Type B pancreatic cell (in vitro differentiated cells): ENCODE measurements at regions not wholly inside any gene's neighbourhood (a gene's known extent, or its start where the extent isn't known, plus 50 kb on each side); places are given as distances from the start of the nearest gene placed in this dataset.

ENCODE experiments used
- DNase-seq: peaks from one replicate; pipeline ENCODE4 v3.0.0; 2021; ENCODE audit warnings: mixed read lengths; ENCODE audit not compliant: unreplicated experiment; ENCODE audit errors: extremely low spot score
- H3K27ac Mint-ChIP-seq: 2 replicates; pipeline ENCODE4 v1.8.0; 2021; ENCODE audit warnings: mild to moderate bottlenecking, mixed read lengths
- H3K27me3 Mint-ChIP-seq: 2 replicates; pipeline ENCODE4 v1.8.0; 2021; ENCODE audit warnings: mixed read lengths
- H3K36me3 Mint-ChIP-seq: 2 replicates; pipeline ENCODE4 v1.8.0; 2021; ENCODE audit warnings: mixed read lengths
- H3K4me1 Mint-ChIP-seq: one replicate; pipeline ENCODE4 v1.8.0; 2021; ENCODE audit warnings: mixed read lengths; ENCODE audit not compliant: unreplicated experiment
- H3K4me3 Mint-ChIP-seq: 2 replicates; pipeline ENCODE4 v1.8.0; 2021; ENCODE audit warnings: mild to moderate bottlenecking, mixed read lengths
- H3K9me3 Mint-ChIP-seq: 2 replicates; pipeline ENCODE4 v1.8.0; 2021; ENCODE audit warnings: mixed read lengths
- TF ChIP-seq, protein P1 (sequence below): fragments of 200-600 bp; sonication (generic); conservative IDR thresholded peaks from 2 replicates; pipeline ENCODE4 v1.5.0; 2021; ENCODE audit warnings: antibody characterized with exemption, mild to moderate bottlenecking

DNA sequence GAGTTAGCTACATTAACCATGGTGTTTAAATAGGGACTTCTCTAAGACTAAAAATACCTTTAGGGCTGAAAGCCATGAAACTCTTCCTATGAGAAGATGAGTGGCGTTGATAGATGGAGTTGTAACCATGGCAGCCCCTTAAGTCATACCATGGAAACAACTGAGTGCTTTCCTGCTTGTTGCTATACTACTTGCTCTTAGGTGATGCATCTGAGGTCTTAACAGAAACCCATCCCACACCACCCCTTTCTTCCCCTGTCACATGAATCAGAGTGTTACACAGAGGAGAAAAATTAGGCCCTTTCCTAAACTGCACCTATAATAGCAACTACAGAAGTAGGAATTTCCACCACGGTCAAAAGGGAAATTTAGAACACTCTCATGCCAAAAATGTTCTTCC lies 64.3 kb upstream of the ZC3H12C start:
- Mint-ChIP-seq H3K27me3 (no peaks in the 10 kb centered on the region), H3K4me3 (no peak overlapping the region), H3K36me3 (no peaks in the 10 kb centered on the region), H3K9me3 (no peaks in the 10 kb centered on the region), H3K4me1 (peaks cover 14% of the 10 kb centered on the region), H3K27ac (no peak overlapping the region)
- DNase-seq = no peak
- TF ChIP-seq, protein P1, sequence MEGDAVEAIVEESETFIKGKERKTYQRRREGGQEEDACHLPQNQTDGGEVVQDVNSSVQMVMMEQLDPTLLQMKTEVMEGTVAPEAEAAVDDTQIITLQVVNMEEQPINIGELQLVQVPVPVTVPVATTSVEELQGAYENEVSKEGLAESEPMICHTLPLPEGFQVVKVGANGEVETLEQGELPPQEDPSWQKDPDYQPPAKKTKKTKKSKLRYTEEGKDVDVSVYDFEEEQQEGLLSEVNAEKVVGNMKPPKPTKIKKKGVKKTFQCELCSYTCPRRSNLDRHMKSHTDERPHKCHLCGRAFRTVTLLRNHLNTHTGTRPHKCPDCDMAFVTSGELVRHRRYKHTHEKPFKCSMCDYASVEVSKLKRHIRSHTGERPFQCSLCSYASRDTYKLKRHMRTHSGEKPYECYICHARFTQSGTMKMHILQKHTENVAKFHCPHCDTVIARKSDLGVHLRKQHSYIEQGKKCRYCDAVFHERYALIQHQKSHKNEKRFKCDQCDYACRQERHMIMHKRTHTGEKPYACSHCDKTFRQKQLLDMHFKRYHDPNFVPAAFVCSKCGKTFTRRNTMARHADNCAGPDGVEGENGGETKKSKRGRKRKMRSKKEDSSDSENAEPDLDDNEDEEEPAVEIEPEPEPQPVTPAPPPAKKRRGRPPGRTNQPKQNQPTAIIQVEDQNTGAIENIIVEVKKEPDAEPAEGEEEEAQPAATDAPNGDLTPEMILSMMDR = no peak

- Mint-ChIP-seq H3K27me3 (no peaks in the 10 kb centered on the region), H3K9me3 (no peaks in the 10 kb centered on the region), H3K4me3 (no peak overlapping the region), H3K4me1 (peaks cover 14% of the 10 kb centered on the region), H3K27ac (no peak overlapping the region), H3K36me3 (no peaks in the 10 kb centered on the region)
- TF ChIP-seq, protein P1 = no peak
- DNase-seq = no peak
Measured at GRCh38 chr11:110029714-110030113, 63.5 kb upstream of the ZC3H12C start.

DNA sequence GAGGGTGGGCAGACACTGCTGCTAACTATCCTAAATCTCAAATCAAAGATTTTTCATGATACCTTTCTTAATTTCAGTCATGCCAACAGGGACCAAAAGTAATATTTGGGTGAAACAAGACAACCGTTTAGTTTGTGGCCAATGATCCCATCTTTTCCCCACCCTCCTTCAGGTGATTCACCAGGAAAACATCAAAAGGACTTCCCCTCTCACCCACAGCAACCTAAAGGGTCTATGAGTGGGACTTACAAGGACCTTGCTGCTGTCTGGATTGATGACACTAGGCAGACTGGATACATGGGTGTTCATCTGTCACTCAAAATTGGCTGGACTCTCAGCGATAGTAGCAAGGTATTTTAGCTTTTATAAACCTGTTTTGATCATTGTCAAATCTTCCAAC lies 62.0 kb upstream of the ZC3H12C start:
- peaks cover 14% of the 10 kb centered on the region for H3K4me1 Mint-ChIP-seq
- no peak overlapping the region for H3K4me3 Mint-ChIP-seq
- TF ChIP-seq, protein P1 = no peak
- H3K27me3 Mint-ChIP-seq = no peaks in the 10 kb centered on the region
- H3K36me3 Mint-ChIP-seq = no peaks in the 10 kb centered on the region
- no peaks in the 10 kb centered on the region for H3K9me3 Mint-ChIP-seq
- DNase-seq = no peak
- no peak overlapping the region for H3K27ac Mint-ChIP-seq

- no peak for DNase-seq
- Mint-ChIP-seq H3K4me3 (no peak overlapping the region), H3K4me1 (peaks cover 11% of the 10 kb centered on the region), H3K27ac (no peak overlapping the region), H3K9me3 (no peaks in the 10 kb centered on the region), H3K36me3 (no peaks in the 10 kb centered on the region), H3K27me3 (no peaks in the 10 kb centered on the region)
- TF ChIP-seq, protein P1 = no peak
Measured at GRCh38 chr11:110032259-110032658, 60.9 kb upstream of the ZC3H12C start.

GRCh38 chr11:110032957-110033570 lies 60.1 kb upstream of the ZC3H12C start:
- H3K4me3 Mint-ChIP-seq = no peak overlapping the region
- no peaks in the 10 kb centered on the region for H3K9me3 Mint-ChIP-seq
- TF ChIP-seq, protein P1 = no peak
- no peak for DNase-seq
- H3K27me3 Mint-ChIP-seq = peaks cover 2% of the 10 kb centered on the region
- H3K27ac Mint-ChIP-seq = no peak overlapping the region
- H3K36me3 Mint-ChIP-seq = no peaks in the 10 kb centered on the region
- peaks cover 5% of the 10 kb centered on the region for H3K4me1 Mint-ChIP-seq

DNA sequence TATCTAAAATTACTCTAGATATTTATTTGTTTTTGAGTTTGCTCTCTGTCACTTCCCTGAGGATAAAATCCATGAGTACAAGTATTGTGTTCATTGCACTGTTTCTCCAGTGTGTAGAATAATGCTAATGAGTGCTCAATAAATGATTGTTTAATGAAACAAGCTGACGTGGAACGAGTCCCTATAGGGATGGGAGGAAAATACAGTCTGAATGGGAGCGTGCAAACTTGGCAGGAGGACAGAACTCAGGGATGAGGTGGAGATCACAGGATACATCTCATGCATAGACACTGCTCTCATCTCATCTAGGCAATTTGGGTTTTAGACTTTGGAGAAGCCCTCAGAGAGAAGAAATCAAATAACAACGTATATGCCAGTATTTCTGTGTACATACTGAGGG lies 58.4 kb upstream of the ZC3H12C start:
- Mint-ChIP-seq H3K4me3 (no peak overlapping the region), H3K9me3 (no peaks in the 10 kb centered on the region), H3K27ac (no peak overlapping the region), H3K4me1 (peaks cover under 1% of the 10 kb centered on the region), H3K36me3 (no peaks in the 10 kb centered on the region), H3K27me3 (peaks cover 3% of the 10 kb centered on the region)
- TF ChIP-seq, protein P1 = no peak
- DNase-seq = no peak
